Smooth muscle cell (in vitro differentiated cells): ENCODE measurements at regions not wholly inside any gene's neighbourhood (a gene's known extent, or its start where the extent isn't known, plus 50 kb on each side); places are given as distances from the start of the nearest gene placed in this dataset.

Experiments
- DNase-seq: peaks from one replicate; lab custom pipeline; 2025; ENCODE audit not compliant: unreplicated experiment; lab: John Stamatoyannopoulos, UW
- H2AFZ ChIP-seq: fragments of 200-600 bp; sonication (generic); 2 replicates; pipeline ENCODE4 v1.6.0; 2016; ENCODE audit warnings: antibody characterized with exemption, low read depth, mild to moderate bottlenecking
- H3F3A ChIP-seq: fragments of 200-600 bp; sonication (generic); 2 replicates; pipeline ENCODE4 v1.6.0; 2017; ENCODE audit warnings: antibody characterized with exemption, low read depth
- H3K27ac ChIP-seq: fragments of 200-600 bp; sonication (generic); 2 replicates; pipeline ENCODE4 v1.5.1; 2016; ENCODE audit warnings: low read depth, mild to moderate bottlenecking
- H3K27me3 ChIP-seq: fragments of 200-600 bp; sonication (generic); 2 replicates; pipeline ENCODE4 v1.6.1; 2016; ENCODE audit warnings: low read depth, mild to moderate bottlenecking
- H3K36me3 ChIP-seq: fragments of 200-600 bp; sonication (generic); 2 replicates; pipeline ENCODE4 v1.5.1; 2016; ENCODE audit warnings: low read depth
- H3K4me1 ChIP-seq: fragments of 200-600 bp; sonication (generic); 2 replicates; pipeline ENCODE4 v1.5.1; 2016; ENCODE audit warnings: low read depth
- H3K4me2 ChIP-seq: fragments of 200-600 bp; sonication (generic); 2 replicates; pipeline ENCODE4 v1.6.0; 2016; ENCODE audit warnings: mild to moderate bottlenecking
- H3K4me3 ChIP-seq: fragments of 200-600 bp; sonication (generic); 2 replicates; pipeline ENCODE4 v1.5.1; 2016; ENCODE audit warnings: mild to moderate bottlenecking
- H3K79me2 ChIP-seq: fragments of 200-600 bp; sonication (generic); 2 replicates; pipeline ENCODE4 v1.6.0; 2016; ENCODE audit warnings: low read depth, mild to moderate bottlenecking
- H3K9ac ChIP-seq: fragments of 200-600 bp; sonication (generic); 2 replicates; pipeline ENCODE4 v1.6.0; 2016; ENCODE audit warnings: low read depth
- H3K9me3 ChIP-seq: fragments of 200-600 bp; sonication (generic); replicated peaks from 2 replicates; pipeline ENCODE4 v1.5.1; 2016; ENCODE audit warnings: low read depth
- H4K20me1 ChIP-seq: fragments of 200-600 bp; sonication (generic); 2 replicates; pipeline ENCODE4 v1.6.0; 2016; ENCODE audit warnings: low read depth
- CTCF ChIP-seq: fragments of 200-600 bp; sonication (generic); IDR thresholded peaks from 2 replicates; pipeline ENCODE4 v1.5.1; 2017; ENCODE audit warnings: borderline replicate concordance, mild to moderate bottlenecking, antibody characterized with exemption; ENCODE audit not compliant: insufficient read depth, poor library complexity, severe bottlenecking
- WGBS: methylation state at CpG from one replicate; pipeline ENCODE4 v1.1.7; 2016; ENCODE audit warnings: low lambda C conversion rate; 5-methylcytosine and 5-hydroxymethylcytosine counted together

- no peak overlapping the region for H3K9ac ChIP-seq
- H3K4me2 ChIP-seq: no peak overlapping the region
- no peaks in the 10 kb centered on the region for H3F3A ChIP-seq
- DNase-seq: no peak
- no peaks in the 10 kb centered on the region for H3K9me3 ChIP-seq
- H4K20me1 ChIP-seq: no peaks in the 10 kb centered on the region
- no peak for TF ChIP-seq CTCF
- H2AFZ ChIP-seq: no peak overlapping the region
- 89% methylated on average over 3 of the region's 3 CpGs for WGBS
- H3K36me3 ChIP-seq: no peaks in the 10 kb centered on the region
- H3K79me2 ChIP-seq: no peaks in the 10 kb centered on the region
- H3K27ac ChIP-seq: no peak overlapping the region
- H3K4me1 ChIP-seq: no peaks in the 10 kb centered on the region
- H3K27me3 ChIP-seq: no peaks in the 10 kb centered on the region
- H3K4me3 ChIP-seq: no peak overlapping the region
These were observed 212.2 kb upstream of the CENPE start for GRCh38 chr4:103410386-103410785.

- Histone ChIP-seq H3K9me3 (no peaks in the 10 kb centered on the region), H3K27ac (no peak overlapping the region), H3K4me2 (no peak overlapping the region), H3K4me3 (no peak overlapping the region), H3F3A (no peaks in the 10 kb centered on the region), H4K20me1 (no peaks in the 10 kb centered on the region), H3K4me1 (no peaks in the 10 kb centered on the region), H3K9ac (no peak overlapping the region), H3K27me3 (no peaks in the 10 kb centered on the region), H3K36me3 (no peaks in the 10 kb centered on the region), H3K79me2 (no peaks in the 10 kb centered on the region), H2AFZ (no peak overlapping the region)
- no peak for DNase-seq
- no peak for TF ChIP-seq CTCF
These were observed 207.3 kb upstream of the CENPE start for GRCh38 chr4:103405415-103405814.

GRCh38 chr4:103403619-103404018 is 205.5 kb upstream of the CENPE start:
- H3K9ac ChIP-seq: no peak overlapping the region
- no peaks in the 10 kb centered on the region for H3F3A ChIP-seq
- no peaks in the 10 kb centered on the region for H4K20me1 ChIP-seq
- DNase-seq: no peak
- no peak for TF ChIP-seq CTCF
- no peaks in the 10 kb centered on the region for H3K27me3 ChIP-seq
- H3K27ac ChIP-seq: no peak overlapping the region
- H3K9me3 ChIP-seq: no peaks in the 10 kb centered on the region
- no peak overlapping the region for H3K4me3 ChIP-seq
- H2AFZ ChIP-seq: no peak overlapping the region
- H3K79me2 ChIP-seq: no peaks in the 10 kb centered on the region
- no peaks in the 10 kb centered on the region for H3K36me3 ChIP-seq
- 96% methylated on average over 2 of the region's 2 CpGs for WGBS
- H3K4me2 ChIP-seq: no peak overlapping the region
- H3K4me1 ChIP-seq: no peaks in the 10 kb centered on the region

DNA sequence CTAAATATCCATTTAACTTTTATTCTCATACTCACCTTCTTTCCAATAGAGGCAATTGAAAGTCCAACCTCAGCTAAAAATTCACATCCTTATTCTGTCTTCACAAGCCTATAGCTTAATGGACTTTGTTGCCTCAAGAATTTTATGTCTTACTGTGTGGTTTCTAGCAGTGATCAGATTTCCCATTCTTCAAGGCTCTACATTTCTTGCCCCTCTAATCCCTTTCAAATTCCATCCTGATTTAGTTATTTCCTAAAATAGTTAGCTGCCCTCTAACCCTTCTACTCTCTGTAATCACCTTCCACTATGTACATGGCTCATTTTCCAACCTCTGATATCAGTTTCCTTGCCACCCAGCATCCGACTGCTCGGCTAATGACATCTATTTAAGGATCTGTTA is 204.1 kb upstream of the CENPE start:
- Histone ChIP-seq H3K4me3 (no peak overlapping the region), H3K36me3 (no peaks in the 10 kb centered on the region), H3K27me3 (no peaks in the 10 kb centered on the region), H3K9ac (no peak overlapping the region), H3K4me2 (no peak overlapping the region), H4K20me1 (no peaks in the 10 kb centered on the region), H3K4me1 (no peaks in the 10 kb centered on the region), H3F3A (no peaks in the 10 kb centered on the region), H3K79me2 (no peaks in the 10 kb centered on the region), H3K9me3 (no peaks in the 10 kb centered on the region), H3K27ac (no peak overlapping the region), H2AFZ (no peak overlapping the region)
- TF ChIP-seq CTCF: no peak
- 99% methylated on average over 2 of the region's 2 CpGs for WGBS
- DNase-seq: no peak
